ENCODE measurements at regions not wholly inside any gene's neighbourhood (a gene's known extent, or its start where the extent isn't known, plus 50 kb on each side); places are given as distances from the start of the nearest gene placed in this dataset.
"Not testable (repeated sequence)": the region's sequence is repeated elsewhere in the genome, so short reads cannot be mapped to it uniquely, and the experiment has no call there.

GRCh38 chrX:114006664-114007063, 577.2 kb upstream of the HTR2C start:
- TF ChIP-seq CTCF (IDR thresholded peaks at IDR 0.05; ENCODE audit: insufficient read depth, low read depth, low read length) = no peak
- ChIA-PET CTCF (no interaction called here), POLR2A (no interaction called here)
- Histone ChIP-seq H3K27me3 (ENCODE audit: control insufficient read depth, insufficient read depth, low read length) (no peaks in the 10 kb centered on the region), H3K4me3 (ENCODE audit: low read depth, low read length) (no peak overlapping the region), H3K36me3 (ENCODE audit: control insufficient read depth, insufficient read depth, low read length) (no peaks in the 10 kb centered on the region)
- DNase-seq (ENCODE audit: low read depth) = no peak

GRCh38 chrX:113996781-113997180, 587.1 kb upstream of the HTR2C start:
- CTCF ChIA-PET = no interaction called here
- H3K27me3 ChIP-seq (ENCODE audit: control insufficient read depth, insufficient read depth, low read length) = no peaks in the 10 kb centered on the region
- no peak overlapping the region for H3K4me3 ChIP-seq (ENCODE audit: low read depth, low read length)
- POLR2A ChIA-PET = no interaction called here
- DNase-seq (ENCODE audit: low read depth) = no peak
- no peaks in the 10 kb centered on the region for H3K36me3 ChIP-seq (ENCODE audit: control insufficient read depth, insufficient read depth, low read length)
- TF ChIP-seq CTCF (IDR thresholded peaks at IDR 0.05; ENCODE audit: insufficient read depth, low read depth, low read length) = no peak

GRCh38 chrX:113991720-113992119, 592.2 kb upstream of the HTR2C start:
- H3K36me3 ChIP-seq (ENCODE audit: control insufficient read depth, insufficient read depth, low read length); POLR2A ChIA-PET; CTCF ChIA-PET; DNase-seq (ENCODE audit: low read depth); H3K4me3 ChIP-seq (ENCODE audit: low read depth, low read length); H3K27me3 ChIP-seq (ENCODE audit: control insufficient read depth, insufficient read depth, low read length): not testable (repeated sequence)

- DNase-seq (ENCODE audit: low read depth); H3K4me3 ChIP-seq (ENCODE audit: low read depth, low read length); CTCF ChIA-PET; POLR2A ChIA-PET; H3K36me3 ChIP-seq (ENCODE audit: control insufficient read depth, insufficient read depth, low read length); H3K27me3 ChIP-seq (ENCODE audit: control insufficient read depth, insufficient read depth, low read length): not testable (repeated sequence)
Measured at GRCh38 chrX:113990669-113991068, 593.2 kb upstream of the HTR2C start.

GRCh38 chrX:113988315-113988935, 595.5 kb upstream of the HTR2C start:
- H3K4me3 ChIP-seq (ENCODE audit: low read depth, low read length); POLR2A ChIA-PET; DNase-seq (ENCODE audit: low read depth); H3K36me3 ChIP-seq (ENCODE audit: control insufficient read depth, insufficient read depth, low read length); CTCF ChIA-PET; H3K27me3 ChIP-seq (ENCODE audit: control insufficient read depth, insufficient read depth, low read length): not testable (repeated sequence)

GRCh38 chrX:113986427-113986826, 597.5 kb upstream of the HTR2C start:
- no peaks in the 10 kb centered on the region for H3K36me3 ChIP-seq (ENCODE audit: control insufficient read depth, insufficient read depth, low read length)
- POLR2A ChIA-PET = no interaction called here
- no peak for DNase-seq (ENCODE audit: low read depth)
- CTCF ChIA-PET = no interaction called here
- no peak overlapping the region for H3K4me3 ChIP-seq (ENCODE audit: low read depth, low read length)
- no peak for TF ChIP-seq CTCF (IDR thresholded peaks at IDR 0.05; ENCODE audit: insufficient read depth, low read depth, low read length)
- no peaks in the 10 kb centered on the region for H3K27me3 ChIP-seq (ENCODE audit: control insufficient read depth, insufficient read depth, low read length)

GRCh38 chrX:113982766-113983165, 601.1 kb upstream of the HTR2C start:
- DNase-seq (ENCODE audit: low read depth) = no peak
- no peak for TF ChIP-seq CTCF (IDR thresholded peaks at IDR 0.05; ENCODE audit: insufficient read depth, low read depth, low read length)
- H3K36me3 ChIP-seq (ENCODE audit: control insufficient read depth, insufficient read depth, low read length) = no peaks in the 10 kb centered on the region
- POLR2A ChIA-PET = no interaction called here
- CTCF ChIA-PET = no interaction called here
- H3K27me3 ChIP-seq (ENCODE audit: control insufficient read depth, insufficient read depth, low read length) = no peaks in the 10 kb centered on the region
- no peak overlapping the region for H3K4me3 ChIP-seq (ENCODE audit: low read depth, low read length)
